Suprapubic skin (tissue), 4 donors: ENCODE measurements at regions not wholly inside any gene's neighbourhood (a gene's known extent, or its start where the extent isn't known, plus 50 kb on each side); places are given as distances from the start of the nearest gene placed in this dataset.

Source experiments
- DNase-seq, 2 donors: peaks; one replicate each; pipeline ENCODE4 v3.0.0-alpha.2; 2019; ENCODE audit warnings: low spot score in 2 of 2
- H3K27ac ChIP-seq: fragments of 200-600 bp; sonication (generic); one replicate; pipeline ENCODE4 v1.5.1; 2019
- H3K27me3 ChIP-seq: fragments of 200-600 bp; sonication (generic); one replicate; pipeline ENCODE4 v1.5.1; 2019
- H3K36me3 ChIP-seq: fragments of 200-600 bp; sonication (generic); one replicate; pipeline ENCODE4 v1.5.1; 2019
- H3K4me1 ChIP-seq: fragments of 200-600 bp; sonication (generic); one replicate; pipeline ENCODE4 v1.5.1; 2019
- H3K4me3 ChIP-seq: fragments of 200-600 bp; sonication (generic); one replicate; pipeline ENCODE4 v1.5.1; 2019; ENCODE audit warnings: mild to moderate bottlenecking
- H3K9me3 ChIP-seq: fragments of 200-600 bp; sonication (generic); one replicate; pipeline ENCODE4 v1.5.1; 2019
- EP300 ChIP-seq: sonication (generic); formaldehyde crosslinking; IDR thresholded peaks from one replicate; pipeline ENCODE4 v1.6.1; 2017; ENCODE audit warnings: antibody characterized with exemption
- POLR2A ChIP-seq, 2 donors: fragments of 450-650 bp; IDR thresholded peaks; one replicate each; pipeline ENCODE4 v1.6.1; 2017; ENCODE audit warnings: antibody characterized with exemption in 2 of 2, mild to moderate bottlenecking in 2 of 2, moderate library complexity in 2 of 2
- POLR2AphosphoS5 ChIP-seq, 3 donors: sonication (generic); formaldehyde crosslinking; IDR thresholded peaks; one replicate each; pipeline ENCODE4 v1.6.1; 2017; ENCODE audit warnings: antibody characterized with exemption in 3 of 3
- WGBS: methylation state at CpG from one replicate; pipeline ENCODE4 v1.1.5; 2018; 5-methylcytosine and 5-hydroxymethylcytosine counted together
- TF ChIP-seq, protein P1 (sequence below), 2 donors: fragments of 200-600 bp in 1 of 2; fragments of 450-650 bp in 1 of 2; sonication (generic) in 1 of 2; IDR thresholded peaks; one replicate each; pipeline ENCODE4 v1.5.1; 2016 to 2019; ENCODE audit warnings: antibody characterized with exemption in 2 of 2, mild to moderate bottlenecking in 1 of 2, moderate library complexity in 1 of 2

DNA sequence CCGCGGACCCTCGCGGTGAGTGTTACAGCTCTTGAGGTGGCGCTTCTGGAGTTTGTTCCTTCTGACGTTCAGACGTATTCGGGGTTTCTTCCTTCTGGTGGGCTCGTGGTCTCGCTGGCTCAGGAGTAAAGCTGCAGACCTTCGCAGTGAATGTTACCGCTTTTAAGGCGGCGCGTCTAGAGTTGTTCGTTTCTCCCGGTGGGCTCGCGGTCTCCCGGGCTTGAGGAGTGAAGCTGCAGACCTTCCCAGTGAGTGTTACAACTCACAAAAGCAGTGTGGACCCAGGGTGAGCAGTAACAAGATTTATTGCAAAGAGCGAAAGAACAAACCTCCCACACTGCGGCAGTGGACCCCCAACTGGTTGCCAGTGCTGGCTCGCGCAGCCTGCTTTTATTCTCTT lies 177.1 kb downstream of the UACA start:
- peaks cover 20% of the 10 kb centered on the region for H3K27me3 ChIP-seq
- H3K4me1 ChIP-seq, result peaks cover 11% of the 10 kb centered on the region
- 97% methylated on average over 24 of the region's 24 CpGs for WGBS

DNA sequence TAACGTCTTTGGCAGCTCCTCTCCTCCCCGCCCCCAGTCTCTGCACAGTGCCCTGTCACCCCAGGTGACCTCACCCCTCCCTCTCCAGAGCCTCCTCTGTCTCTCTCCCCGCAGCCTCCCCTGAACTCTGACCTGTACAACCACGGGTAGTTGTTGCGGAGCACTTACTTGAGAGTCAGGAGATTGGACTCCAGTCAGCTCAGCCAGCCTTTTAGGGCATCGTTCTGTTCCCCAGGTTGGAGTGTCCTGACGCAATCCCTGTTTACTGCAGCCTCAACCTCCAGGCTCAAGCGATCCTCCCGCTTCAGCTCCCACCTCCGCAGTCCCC lies 177.7 kb downstream of the UACA start:
- 68% methylated on average over 7 of the region's 10 CpGs for WGBS
- H3K9me3 ChIP-seq, result no peaks in the 10 kb centered on the region

More for the DNA sequence above, 177.1 kb downstream of the UACA start:
- no peaks in the 10 kb centered on the region for H3K36me3 ChIP-seq
- no peaks in the 10 kb centered on the region for H3K9me3 ChIP-seq
- H3K4me3 ChIP-seq, result no peak overlapping the region
- peak; percentile 21 to 49 for DNase-seq
- no peak overlapping the region for H3K27ac ChIP-seq
- TF ChIP-seq POLR2AphosphoS5 (IDR thresholded peaks at IDR 0.05) (no peak), EP300 (no peak), POLR2A (IDR thresholded peaks at IDR 0.05) (no peak)
- TF ChIP-seq, protein P1, sequence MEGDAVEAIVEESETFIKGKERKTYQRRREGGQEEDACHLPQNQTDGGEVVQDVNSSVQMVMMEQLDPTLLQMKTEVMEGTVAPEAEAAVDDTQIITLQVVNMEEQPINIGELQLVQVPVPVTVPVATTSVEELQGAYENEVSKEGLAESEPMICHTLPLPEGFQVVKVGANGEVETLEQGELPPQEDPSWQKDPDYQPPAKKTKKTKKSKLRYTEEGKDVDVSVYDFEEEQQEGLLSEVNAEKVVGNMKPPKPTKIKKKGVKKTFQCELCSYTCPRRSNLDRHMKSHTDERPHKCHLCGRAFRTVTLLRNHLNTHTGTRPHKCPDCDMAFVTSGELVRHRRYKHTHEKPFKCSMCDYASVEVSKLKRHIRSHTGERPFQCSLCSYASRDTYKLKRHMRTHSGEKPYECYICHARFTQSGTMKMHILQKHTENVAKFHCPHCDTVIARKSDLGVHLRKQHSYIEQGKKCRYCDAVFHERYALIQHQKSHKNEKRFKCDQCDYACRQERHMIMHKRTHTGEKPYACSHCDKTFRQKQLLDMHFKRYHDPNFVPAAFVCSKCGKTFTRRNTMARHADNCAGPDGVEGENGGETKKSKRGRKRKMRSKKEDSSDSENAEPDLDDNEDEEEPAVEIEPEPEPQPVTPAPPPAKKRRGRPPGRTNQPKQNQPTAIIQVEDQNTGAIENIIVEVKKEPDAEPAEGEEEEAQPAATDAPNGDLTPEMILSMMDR (IDR thresholded peaks at IDR 0.05), result no peak

DNA sequence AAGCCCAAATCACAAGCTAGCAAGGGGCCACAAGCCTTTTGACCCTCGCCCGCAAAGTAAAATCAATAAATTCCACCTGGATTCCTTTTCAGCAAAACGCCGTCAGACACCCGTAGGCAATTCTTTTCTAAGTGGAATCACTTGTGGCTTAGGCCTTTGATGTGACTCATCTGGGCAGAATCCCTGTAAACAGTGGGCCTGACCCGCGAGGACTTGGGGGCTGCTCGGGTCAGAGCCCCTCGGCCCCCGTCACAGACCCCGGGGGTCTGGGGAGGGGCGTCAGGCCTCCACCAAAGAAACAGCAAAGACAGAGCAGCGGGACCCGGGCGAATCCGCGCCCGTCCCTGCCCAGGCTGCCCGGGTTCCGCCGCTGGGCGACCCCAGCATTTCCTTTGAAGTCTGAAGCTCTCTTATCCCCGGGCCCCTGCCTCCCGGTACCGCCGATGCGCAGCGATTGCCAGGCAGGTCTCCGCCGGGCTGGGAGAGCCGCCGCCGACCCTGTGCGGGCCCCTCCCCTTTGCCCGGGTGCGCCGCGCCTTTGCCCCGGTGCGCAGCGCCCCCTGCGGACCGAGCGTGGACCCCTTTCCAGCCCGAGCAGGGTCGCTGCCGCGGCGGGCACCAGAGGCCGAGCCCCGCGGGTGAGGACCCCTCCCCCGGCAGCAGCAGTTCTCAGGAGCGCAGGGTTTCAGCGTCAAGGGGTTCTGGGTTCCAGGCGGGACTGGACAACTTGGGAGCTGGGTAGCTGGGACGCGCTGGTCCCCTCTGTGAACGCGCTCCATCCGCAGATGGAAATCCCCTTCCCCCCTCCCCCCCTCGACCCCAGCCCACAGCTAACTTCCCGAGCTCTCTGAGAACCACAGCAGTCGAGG lies 178.3 kb downstream of the UACA start:
- H3K4me3 ChIP-seq, result peak overlapping the region; percentile 24
- no peak for TF ChIP-seq POLR2AphosphoS5 (IDR thresholded peaks at IDR 0.05)
- no peak for TF ChIP-seq EP300
- TF ChIP-seq, protein P1 (IDR thresholded peaks at IDR 0.05), result peak in 1 of 2 donors; percentile 29
- no peak for TF ChIP-seq POLR2A (IDR thresholded peaks at IDR 0.05)
- peak; percentile 34 to 44 for DNase-seq
- no peaks in the 10 kb centered on the region for H3K36me3 ChIP-seq
- no peaks in the 10 kb centered on the region for H3K9me3 ChIP-seq
- peaks cover 23% of the 10 kb centered on the region for H3K27me3 ChIP-seq
- 56% methylated on average over 10 of the region's 64 CpGs for WGBS
- no peak overlapping the region for H3K27ac ChIP-seq
- H3K4me1 ChIP-seq, result peaks cover 11% of the 10 kb centered on the region

More for the DNA sequence above, 177.7 kb downstream of the UACA start:
- H3K4me1 ChIP-seq, result peaks cover 11% of the 10 kb centered on the region
- no peak overlapping the region for H3K27ac ChIP-seq
- peaks cover 21% of the 10 kb centered on the region for H3K27me3 ChIP-seq
- DNase-seq, result peak in 1 of 2 donors; percentile 44
- TF ChIP-seq POLR2AphosphoS5 (IDR thresholded peaks at IDR 0.05) (no peak), EP300 (no peak), POLR2A (IDR thresholded peaks at IDR 0.05) (no peak)
- TF ChIP-seq, protein P1 (IDR thresholded peaks at IDR 0.05), result no peak
- H3K36me3 ChIP-seq, result no peaks in the 10 kb centered on the region
- no peak overlapping the region for H3K4me3 ChIP-seq

DNA sequence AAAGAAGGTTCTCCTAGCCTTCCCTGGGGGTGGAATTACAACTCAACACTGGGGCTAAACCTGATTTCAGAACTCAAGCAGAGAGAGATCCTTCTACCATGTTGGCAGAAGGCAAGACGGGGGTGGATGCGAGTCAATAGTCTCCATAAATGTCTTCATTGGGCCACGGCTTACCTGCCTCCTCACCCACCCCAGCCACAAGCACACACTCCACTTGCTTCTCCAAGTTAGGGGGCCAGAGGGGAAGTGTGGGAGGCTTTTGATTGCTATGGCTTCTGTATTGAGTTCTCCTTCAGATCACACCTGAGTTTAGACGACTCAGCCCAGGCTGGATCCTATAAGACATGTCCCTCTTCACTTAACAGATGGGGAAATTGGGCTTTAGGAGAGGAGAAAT lies 178.9 kb downstream of the UACA start:
- TF ChIP-seq POLR2AphosphoS5 (IDR thresholded peaks at IDR 0.05), result no peak
- TF ChIP-seq EP300, result no peak
- TF ChIP-seq POLR2A (IDR thresholded peaks at IDR 0.05), result no peak
- TF ChIP-seq, protein P1 (IDR thresholded peaks at IDR 0.05), result no peak
- peak; percentile 39 to 41 for DNase-seq
- H3K4me1 ChIP-seq, result peaks cover 11% of the 10 kb centered on the region
- no peaks in the 10 kb centered on the region for H3K9me3 ChIP-seq
- no peak overlapping the region for H3K27ac ChIP-seq
- H3K27me3 ChIP-seq, result peaks cover 23% of the 10 kb centered on the region
- 97% methylated on average over 4 of the region's 4 CpGs for WGBS
- no peaks in the 10 kb centered on the region for H3K36me3 ChIP-seq
- no peak overlapping the region for H3K4me3 ChIP-seq

DNA sequence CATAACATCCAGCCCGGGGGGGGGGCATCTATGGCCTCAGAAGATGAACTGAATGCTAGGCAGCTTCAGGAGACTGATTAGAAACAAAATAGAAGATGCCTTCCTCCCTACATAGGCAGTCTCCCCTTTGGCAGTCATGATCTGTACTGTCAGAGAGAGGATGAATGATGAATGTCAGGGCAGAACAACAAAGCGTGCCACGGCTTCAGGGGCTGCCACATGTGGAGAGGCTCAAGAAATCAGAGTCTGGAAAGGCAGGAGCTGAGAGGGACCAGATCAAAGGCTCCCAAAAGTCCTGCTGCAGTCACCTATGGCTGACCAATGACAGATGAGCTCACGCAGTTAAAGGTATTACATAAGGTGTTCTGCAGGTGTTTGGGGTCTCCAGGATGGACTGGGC lies 180.4 kb downstream of the UACA start:
- no peaks in the 10 kb centered on the region for H3K36me3 ChIP-seq
- WGBS, result 63% methylated on average over 4 of the region's 4 CpGs
- H3K4me3 ChIP-seq, result no peak overlapping the region
- H3K9me3 ChIP-seq, result no peaks in the 10 kb centered on the region
- TF ChIP-seq POLR2A (IDR thresholded peaks at IDR 0.05), result no peak
- TF ChIP-seq POLR2AphosphoS5 (IDR thresholded peaks at IDR 0.05), result no peak
- TF ChIP-seq, protein P1 (IDR thresholded peaks at IDR 0.05), result no peak
- TF ChIP-seq EP300, result no peak
- H3K27me3 ChIP-seq, result peaks cover 23% of the 10 kb centered on the region
- no peak overlapping the region for H3K27ac ChIP-seq
- H3K4me1 ChIP-seq, result peaks cover 11% of the 10 kb centered on the region
- DNase-seq, result peak; percentile 5 to 34
